ENCODE measurements at regions not wholly inside any gene's neighbourhood (a gene's known extent, or its start where the extent isn't known, plus 50 kb on each side); places are given as distances from the start of the nearest gene placed in this dataset.

GRCh38 chr5:159784993-159785392 lies 131.3 kb upstream of the ADRA1B start:
- DNase-seq (ENCODE audit: low spot score) = no peak
- no peak for ATAC-seq (ENCODE audit: low read depth)
- H3K36me3 ChIP-seq (ENCODE audit: low read depth) = no peaks in the 10 kb centered on the region
- TF ChIP-seq, protein P1, sequence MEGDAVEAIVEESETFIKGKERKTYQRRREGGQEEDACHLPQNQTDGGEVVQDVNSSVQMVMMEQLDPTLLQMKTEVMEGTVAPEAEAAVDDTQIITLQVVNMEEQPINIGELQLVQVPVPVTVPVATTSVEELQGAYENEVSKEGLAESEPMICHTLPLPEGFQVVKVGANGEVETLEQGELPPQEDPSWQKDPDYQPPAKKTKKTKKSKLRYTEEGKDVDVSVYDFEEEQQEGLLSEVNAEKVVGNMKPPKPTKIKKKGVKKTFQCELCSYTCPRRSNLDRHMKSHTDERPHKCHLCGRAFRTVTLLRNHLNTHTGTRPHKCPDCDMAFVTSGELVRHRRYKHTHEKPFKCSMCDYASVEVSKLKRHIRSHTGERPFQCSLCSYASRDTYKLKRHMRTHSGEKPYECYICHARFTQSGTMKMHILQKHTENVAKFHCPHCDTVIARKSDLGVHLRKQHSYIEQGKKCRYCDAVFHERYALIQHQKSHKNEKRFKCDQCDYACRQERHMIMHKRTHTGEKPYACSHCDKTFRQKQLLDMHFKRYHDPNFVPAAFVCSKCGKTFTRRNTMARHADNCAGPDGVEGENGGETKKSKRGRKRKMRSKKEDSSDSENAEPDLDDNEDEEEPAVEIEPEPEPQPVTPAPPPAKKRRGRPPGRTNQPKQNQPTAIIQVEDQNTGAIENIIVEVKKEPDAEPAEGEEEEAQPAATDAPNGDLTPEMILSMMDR (IDR thresholded peaks at IDR 0.05; ENCODE audit: poor library complexity, severe bottlenecking) = no peak
- H3K4me1 ChIP-seq (ENCODE audit: insufficient read depth, poor library complexity, severe bottlenecking) = peaks cover 7% of the 10 kb centered on the region
- H3K27me3 ChIP-seq (ENCODE audit: insufficient read depth, poor library complexity, severe bottlenecking) = no peaks in the 10 kb centered on the region
- no peaks in the 10 kb centered on the region for H3K9me3 ChIP-seq (ENCODE audit: severe bottlenecking)
- H3K27ac ChIP-seq (ENCODE audit: poor library complexity, severe bottlenecking) = no peak overlapping the region
- no peak overlapping the region for H3K4me3 ChIP-seq (ENCODE audit: severe bottlenecking)

DNA sequence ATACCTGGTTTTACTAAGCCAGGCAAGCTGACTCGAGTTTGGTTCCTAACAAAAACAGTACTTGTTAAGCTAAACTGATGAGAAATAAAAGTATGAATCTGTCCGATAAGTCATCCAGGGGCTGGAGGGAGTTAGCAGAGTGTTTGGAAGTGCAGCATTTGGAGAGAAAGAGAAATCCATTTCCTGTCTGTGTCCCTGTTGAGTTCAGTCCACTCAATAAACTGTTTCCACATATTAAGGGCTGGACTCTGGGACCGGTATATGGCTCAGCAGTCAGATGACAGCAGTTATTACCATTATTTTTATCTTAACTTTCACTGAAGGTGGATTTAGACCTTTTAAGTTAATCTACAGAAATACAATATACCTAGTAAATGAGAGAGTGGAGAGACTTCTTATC lies 130.6 kb upstream of the ADRA1B start:
- Histone ChIP-seq H3K36me3 (ENCODE audit: low read depth) (no peaks in the 10 kb centered on the region), H3K27ac (ENCODE audit: poor library complexity, severe bottlenecking) (no peak overlapping the region), H3K27me3 (ENCODE audit: insufficient read depth, poor library complexity, severe bottlenecking) (no peaks in the 10 kb centered on the region), H3K4me1 (ENCODE audit: insufficient read depth, poor library complexity, severe bottlenecking) (peaks cover 7% of the 10 kb centered on the region), H3K9me3 (ENCODE audit: severe bottlenecking) (no peaks in the 10 kb centered on the region), H3K4me3 (ENCODE audit: severe bottlenecking) (no peak overlapping the region)
- no peak for DNase-seq (ENCODE audit: low spot score)
- TF ChIP-seq, protein P1 (IDR thresholded peaks at IDR 0.05; ENCODE audit: poor library complexity, severe bottlenecking) = no peak
- no peak for ATAC-seq (ENCODE audit: low read depth)

DNA sequence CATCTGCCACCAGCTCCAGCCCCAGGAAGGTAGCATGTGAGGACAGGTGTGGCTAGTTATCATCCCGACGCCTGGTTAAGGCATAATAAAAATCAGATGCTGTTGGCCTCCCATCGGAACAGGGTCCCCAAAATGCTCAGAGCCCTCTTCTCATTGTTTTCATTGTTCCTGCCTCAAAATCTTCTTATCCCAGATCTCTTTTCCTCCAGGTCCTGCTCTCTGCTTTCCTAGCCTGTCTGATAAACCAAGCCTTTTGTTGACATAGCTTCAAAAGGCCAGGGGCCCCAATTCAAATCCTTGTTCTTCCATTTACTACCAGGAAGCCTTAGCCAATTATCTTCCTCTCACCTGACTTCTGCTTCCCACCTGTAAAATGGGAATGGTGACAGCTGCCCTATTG lies 130.1 kb upstream of the ADRA1B start:
- TF ChIP-seq, protein P1 (IDR thresholded peaks at IDR 0.05; ENCODE audit: poor library complexity, severe bottlenecking) = no peak
- no peak overlapping the region for H3K4me3 ChIP-seq (ENCODE audit: severe bottlenecking)
- ATAC-seq (ENCODE audit: low read depth) = no peak
- DNase-seq (ENCODE audit: low spot score) = no peak
- peaks cover 5% of the 10 kb centered on the region for H3K4me1 ChIP-seq (ENCODE audit: insufficient read depth, poor library complexity, severe bottlenecking)
- no peaks in the 10 kb centered on the region for H3K9me3 ChIP-seq (ENCODE audit: severe bottlenecking)
- H3K27me3 ChIP-seq (ENCODE audit: insufficient read depth, poor library complexity, severe bottlenecking) = no peaks in the 10 kb centered on the region
- H3K27ac ChIP-seq (ENCODE audit: poor library complexity, severe bottlenecking) = no peak overlapping the region
- H3K36me3 ChIP-seq (ENCODE audit: low read depth) = no peaks in the 10 kb centered on the region

GRCh38 chr5:159786901-159787691 lies 129.2 kb upstream of the ADRA1B start:
- ATAC-seq (ENCODE audit: low read depth) (no peak), DNase-seq (ENCODE audit: low spot score) (no peak)
- H3K4me1 ChIP-seq (ENCODE audit: insufficient read depth, poor library complexity, severe bottlenecking) = no peaks in the 10 kb centered on the region
- no peaks in the 10 kb centered on the region for H3K27me3 ChIP-seq (ENCODE audit: insufficient read depth, poor library complexity, severe bottlenecking)
- H3K4me3 ChIP-seq (ENCODE audit: severe bottlenecking) = no peak overlapping the region
- H3K9me3 ChIP-seq (ENCODE audit: severe bottlenecking) = no peaks in the 10 kb centered on the region
- TF ChIP-seq, protein P1 (IDR thresholded peaks at IDR 0.05; ENCODE audit: poor library complexity, severe bottlenecking) = no peak
- no peak overlapping the region for H3K27ac ChIP-seq (ENCODE audit: poor library complexity, severe bottlenecking)
- H3K36me3 ChIP-seq (ENCODE audit: low read depth) = no peaks in the 10 kb centered on the region

GRCh38 chr5:159787837-159788236 lies 128.4 kb upstream of the ADRA1B start:
- ATAC-seq (ENCODE audit: low read depth) (no peak), DNase-seq (ENCODE audit: low spot score) (no peak)
- Histone ChIP-seq H3K4me3 (ENCODE audit: severe bottlenecking) (no peak overlapping the region), H3K9me3 (ENCODE audit: severe bottlenecking) (no peaks in the 10 kb centered on the region), H3K27ac (ENCODE audit: poor library complexity, severe bottlenecking) (no peak overlapping the region), H3K36me3 (ENCODE audit: low read depth) (no peaks in the 10 kb centered on the region), H3K27me3 (ENCODE audit: insufficient read depth, poor library complexity, severe bottlenecking) (no peaks in the 10 kb centered on the region), H3K4me1 (ENCODE audit: insufficient read depth, poor library complexity, severe bottlenecking) (no peaks in the 10 kb centered on the region)
- TF ChIP-seq, protein P1 (IDR thresholded peaks at IDR 0.05; ENCODE audit: poor library complexity, severe bottlenecking) = no peak
